GM23338 (cell line): ENCODE measurements at regions not wholly inside any gene's neighbourhood (a gene's known extent, or its start where the extent isn't known, plus 50 kb on each side); places are given as distances from the start of the nearest gene placed in this dataset.

Experiments used
- CREB1 ChIP-seq: fragments of 250-450 bp; sonication (Bioruptor Pico); IDR thresholded peaks from 2 replicates; pipeline ENCODE4 v1.5.0; 2020; ENCODE audit warnings: low read depth, mild to moderate bottlenecking, moderate library complexity
- CTCF ChIP-seq, 2 experiments: fragments of 200-600 bp in 1 of 2; sonication (generic) in 1 of 2; conservative IDR thresholded peaks; 2 replicates each; pipeline versions ENCODE4 v1.5.1 to v1.6.1; 2016 to 2017; ENCODE audit warnings: antibody characterized with exemption in 2 of 2, low read depth in 2 of 2, mild to moderate bottlenecking in 2 of 2, moderate library complexity in 1 of 2
- ETS1 ChIP-seq: IDR thresholded peaks from 2 replicates; pipeline ENCODE4 v1.6.1; 2016; ENCODE audit warnings: antibody characterized with exemption
- EZH2 ChIP-seq: fragments of 200-600 bp; sonication (generic); IDR thresholded peaks from one replicate; pipeline ENCODE4 v1.8.0; 2017; ENCODE audit warnings: antibody characterized with exemption, mild to moderate bottlenecking, low read depth; ENCODE audit not compliant: unreplicated experiment
- EZH2phosphoT487 ChIP-seq: fragments of 200-600 bp; sonication (generic); IDR thresholded peaks from one replicate; pipeline ENCODE4 v1.8.1; 2018; ENCODE audit warnings: antibody characterized with exemption; ENCODE audit not compliant: unreplicated experiment
- JUNB ChIP-seq: IDR thresholded peaks from one replicate; pipeline ENCODE4 v1.6.1; 2016; ENCODE audit warnings: antibody characterized with exemption; ENCODE audit not compliant: unreplicated experiment
- NANOG ChIP-seq: IDR thresholded peaks from 2 replicates; pipeline ENCODE4 v1.6.1; 2016; ENCODE audit warnings: antibody characterized with exemption, borderline replicate concordance
- POLR2AphosphoS5 ChIP-seq: IDR thresholded peaks from 2 replicates; pipeline ENCODE4 v1.6.1; 2016; ENCODE audit warnings: antibody characterized with exemption, low read depth
- REST ChIP-seq: IDR thresholded peaks from one replicate; pipeline ENCODE4 v1.6.1; 2018; ENCODE audit warnings: antibody characterized with exemption; ENCODE audit not compliant: unreplicated experiment
- STAT1 ChIP-seq: IDR thresholded peaks from one replicate; pipeline ENCODE4 v1.6.1; 2016; ENCODE audit warnings: antibody characterized with exemption; ENCODE audit not compliant: unreplicated experiment
- ZNF114 ChIP-seq: fragments of 250-450 bp; sonication (Bioruptor Pico); IDR thresholded peaks from 2 replicates; pipeline ENCODE4 v1.5.0; 2020; ENCODE audit warnings: mild to moderate bottlenecking, moderate library complexity
- ZNF331 ChIP-seq: fragments of 250-450 bp; sonication (Bioruptor Pico); IDR thresholded peaks from 2 replicates; pipeline ENCODE4 v1.5.0; 2020; ENCODE audit warnings: low read depth, mild to moderate bottlenecking, moderate library complexity
- ZNF462 ChIP-seq: fragments of 250-450 bp; sonication (Bioruptor Pico); IDR thresholded peaks from 2 replicates; pipeline ENCODE4 v1.5.0; 2020; ENCODE audit warnings: mild to moderate bottlenecking, moderate library complexity

DNA sequence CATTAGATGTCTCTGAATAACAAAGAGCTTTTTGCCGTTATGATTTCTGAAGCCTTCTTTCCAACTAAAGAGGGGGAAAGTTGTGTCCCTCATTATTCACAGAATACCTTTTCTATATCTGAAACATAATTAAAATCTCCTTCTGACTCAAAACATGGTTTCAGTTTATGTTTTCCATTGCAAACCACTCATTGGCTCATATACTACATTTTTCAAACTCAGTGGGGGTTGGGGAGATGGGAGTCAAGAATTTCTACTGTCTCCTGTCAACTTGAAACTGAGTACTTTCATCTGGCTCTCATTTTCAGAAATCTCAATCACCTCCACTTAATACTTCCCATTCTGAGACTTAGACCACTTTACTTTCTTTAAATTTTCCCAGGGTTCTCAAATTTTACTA, 1839.5 kb upstream of the PCDH10 start:
- TF ChIP-seq REST (no peak), CTCF (conservative IDR thresholded peaks at IDR 0.05; ENCODE audit: low read depth in 2 of 2) (no peak), EZH2 (no peak), POLR2AphosphoS5 (no peak), CREB1 (CRISPR knock-in tag) (no peak), ETS1 (no peak), JUNB (no peak), ZNF331 (CRISPR knock-in tag) (no peak), ZNF114 (no peak), EZH2phosphoT487 (no peak), STAT1 (no peak), NANOG (no peak), ZNF462 (no peak)
